Retinal pigment epithelial cell (primary cell): ENCODE measurements at regions not wholly inside any gene's neighbourhood (a gene's known extent, or its start where the extent isn't known, plus 50 kb on each side); places are given as distances from the start of the nearest gene placed in this dataset.

Source experiments
- DNase-seq: peaks from one replicate; pipeline ENCODE4 v3.0.0-alpha.2; 2010; ENCODE audit warnings: low read depth
- H3K4me3 ChIP-seq: 2 replicates; pipeline ENCODE4 v1.5.1; 2011; ENCODE audit warnings: mild to moderate bottlenecking, low read length, control low read depth, moderate library complexity
- TF ChIP-seq, protein P1 (sequence below): conservative IDR thresholded peaks from 2 replicates; pipeline ENCODE4 v1.5.1; 2011; ENCODE audit warnings: low read depth, low read length, control low read depth, inconsistent platforms

DNA sequence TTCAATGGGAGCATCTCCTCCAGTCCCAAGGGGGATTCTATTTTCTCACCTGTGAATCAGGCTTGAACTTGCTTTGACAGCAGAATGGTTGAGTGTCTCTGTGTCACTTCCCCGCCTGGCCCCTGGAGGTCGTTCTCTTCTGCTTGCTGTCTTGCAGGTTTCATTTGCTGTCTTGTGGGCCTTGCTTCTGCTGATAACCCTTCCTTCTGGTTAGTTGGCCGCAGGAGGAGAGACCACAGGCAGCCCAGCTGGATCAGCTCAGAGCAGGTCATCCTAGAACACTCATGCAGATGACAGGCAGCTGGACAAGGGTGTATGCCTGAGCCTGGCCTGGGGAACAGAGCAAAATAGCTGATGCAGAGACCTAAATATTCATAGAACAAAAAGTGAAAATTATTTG is 344.2 kb upstream of the ADARB2 start:
- TF ChIP-seq, protein P1, sequence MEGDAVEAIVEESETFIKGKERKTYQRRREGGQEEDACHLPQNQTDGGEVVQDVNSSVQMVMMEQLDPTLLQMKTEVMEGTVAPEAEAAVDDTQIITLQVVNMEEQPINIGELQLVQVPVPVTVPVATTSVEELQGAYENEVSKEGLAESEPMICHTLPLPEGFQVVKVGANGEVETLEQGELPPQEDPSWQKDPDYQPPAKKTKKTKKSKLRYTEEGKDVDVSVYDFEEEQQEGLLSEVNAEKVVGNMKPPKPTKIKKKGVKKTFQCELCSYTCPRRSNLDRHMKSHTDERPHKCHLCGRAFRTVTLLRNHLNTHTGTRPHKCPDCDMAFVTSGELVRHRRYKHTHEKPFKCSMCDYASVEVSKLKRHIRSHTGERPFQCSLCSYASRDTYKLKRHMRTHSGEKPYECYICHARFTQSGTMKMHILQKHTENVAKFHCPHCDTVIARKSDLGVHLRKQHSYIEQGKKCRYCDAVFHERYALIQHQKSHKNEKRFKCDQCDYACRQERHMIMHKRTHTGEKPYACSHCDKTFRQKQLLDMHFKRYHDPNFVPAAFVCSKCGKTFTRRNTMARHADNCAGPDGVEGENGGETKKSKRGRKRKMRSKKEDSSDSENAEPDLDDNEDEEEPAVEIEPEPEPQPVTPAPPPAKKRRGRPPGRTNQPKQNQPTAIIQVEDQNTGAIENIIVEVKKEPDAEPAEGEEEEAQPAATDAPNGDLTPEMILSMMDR, result no peak
- no peak overlapping the region for H3K4me3 ChIP-seq
- DNase-seq, result no peak

DNA sequence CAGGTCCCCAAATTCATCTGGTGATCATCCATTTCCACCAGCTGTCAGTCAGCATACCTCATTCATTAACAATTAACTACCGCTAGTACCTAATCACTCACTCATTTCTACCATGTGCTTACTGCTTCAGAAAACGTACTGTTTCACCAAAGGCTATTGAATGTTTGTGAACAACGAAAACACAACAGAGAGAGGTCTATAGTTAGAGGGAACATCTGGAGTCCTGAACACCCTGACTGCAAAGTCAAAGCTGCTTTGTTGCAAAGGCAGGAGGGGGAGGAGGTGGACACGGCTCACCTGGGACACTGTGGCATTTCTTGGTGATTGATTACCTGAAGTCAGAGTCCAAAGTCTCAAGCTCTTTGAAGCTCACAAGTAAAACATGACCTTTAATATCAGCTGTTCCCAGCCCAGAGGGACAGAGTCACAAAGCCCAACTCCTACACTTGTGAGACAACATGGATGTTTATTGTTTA is 342.3 kb upstream of the ADARB2 start:
- DNase-seq, result no peak
- TF ChIP-seq, protein P1, result no peak
- H3K4me3 ChIP-seq, result no peak overlapping the region

DNA sequence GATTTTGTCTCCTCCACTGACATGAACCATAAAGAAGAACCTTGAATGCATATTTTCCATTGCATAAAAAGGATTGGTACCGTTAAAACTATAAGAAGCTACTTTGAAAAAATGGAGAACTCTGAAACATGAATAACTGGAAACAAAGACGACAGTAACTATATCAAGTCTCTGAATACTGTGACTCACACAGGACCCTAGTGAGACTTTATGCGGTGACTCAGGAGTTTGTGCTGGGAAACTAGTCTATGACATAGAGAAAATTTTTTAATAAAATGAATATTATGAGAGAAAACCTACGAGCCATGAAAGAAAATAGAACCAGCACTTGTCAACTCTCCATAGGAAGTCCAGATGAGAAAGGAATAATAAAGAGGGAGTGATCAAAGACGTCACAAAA is 339.9 kb upstream of the ADARB2 start:
- no peak overlapping the region for H3K4me3 ChIP-seq
- no peak for DNase-seq
- TF ChIP-seq, protein P1, result no peak

DNA sequence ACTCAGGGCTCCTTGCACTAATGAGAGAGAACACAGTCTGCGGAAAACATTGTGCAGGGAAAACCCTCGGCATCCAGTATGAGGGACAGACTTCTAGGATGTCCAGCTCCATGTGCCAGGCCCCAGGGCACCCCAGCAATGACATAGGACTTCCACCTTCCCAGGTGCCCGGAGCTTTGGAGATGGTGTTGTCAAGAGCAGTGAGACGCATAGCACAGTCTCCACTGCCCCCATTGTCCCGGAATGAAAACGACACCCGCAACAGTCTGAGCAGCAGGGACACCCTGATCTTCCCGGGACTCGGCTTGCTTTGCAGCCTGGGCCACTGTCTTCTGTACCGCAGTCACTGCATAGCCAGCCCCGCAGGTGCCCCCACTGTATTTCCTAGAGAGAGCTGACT is 339.2 kb upstream of the ADARB2 start:
- no peak overlapping the region for H3K4me3 ChIP-seq
- TF ChIP-seq, protein P1, result no peak
- no peak for DNase-seq

DNA sequence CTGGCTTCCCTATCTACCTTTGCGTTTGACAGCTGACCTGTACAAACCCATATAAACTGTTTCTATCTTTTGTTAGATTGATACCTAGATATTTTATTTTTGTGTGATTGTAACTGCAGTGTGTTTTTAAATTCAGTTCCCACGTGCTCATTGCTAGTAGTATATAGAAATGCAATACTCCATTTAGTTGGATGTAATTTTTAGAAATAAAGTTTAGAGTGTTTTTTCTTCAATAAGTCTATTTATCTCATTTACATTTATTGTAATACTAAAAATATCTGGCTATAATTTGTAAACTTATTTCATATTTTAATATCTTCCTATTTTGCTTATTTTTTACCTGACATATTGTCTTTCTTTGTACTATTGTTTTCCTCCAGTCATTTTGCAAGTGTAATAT is 329.7 kb upstream of the ADARB2 start:
- TF ChIP-seq, protein P1, result no peak
- H3K4me3 ChIP-seq, result no peak overlapping the region
- DNase-seq, result no peak

DNA sequence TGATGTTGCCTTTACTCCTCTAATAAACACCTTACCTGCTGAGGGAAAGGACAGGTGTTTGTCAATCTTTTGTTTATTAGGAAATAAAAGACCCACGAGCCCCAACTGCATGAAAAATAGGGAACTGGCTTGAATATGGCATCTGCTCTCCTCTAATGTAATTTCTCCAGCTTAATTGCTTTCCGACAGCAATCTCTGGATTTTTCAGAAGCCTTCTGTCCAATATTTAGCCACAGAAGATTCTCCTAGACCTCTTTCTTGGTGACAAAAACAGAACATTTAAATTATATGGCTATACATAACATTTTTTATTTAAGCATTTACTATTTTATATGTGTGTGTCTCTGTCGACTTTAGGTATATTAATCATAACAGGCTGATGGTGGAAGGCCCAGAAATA is 317.4 kb upstream of the ADARB2 start:
- TF ChIP-seq, protein P1, result no peak
- DNase-seq, result no peak

DNA sequence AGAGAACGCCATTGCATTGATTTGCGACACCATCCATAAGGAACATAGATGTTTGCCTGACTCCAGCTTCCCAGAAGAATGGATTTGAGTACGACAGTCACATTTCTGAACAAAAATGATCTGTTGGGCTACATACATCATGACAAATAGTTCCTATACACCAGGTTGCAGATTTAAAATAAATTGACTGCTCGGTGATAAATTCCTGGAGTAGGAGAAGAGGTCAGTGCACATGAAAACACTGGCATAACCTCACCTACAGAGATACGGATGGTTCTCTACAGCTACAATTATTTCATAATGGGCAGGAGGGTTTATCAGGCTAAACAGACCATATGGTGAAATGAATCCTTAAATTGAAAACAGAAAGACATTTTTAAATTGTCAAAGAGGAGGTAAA is 316.5 kb upstream of the ADARB2 start:
- no peak overlapping the region for H3K4me3 ChIP-seq

More for the DNA sequence above, 317.4 kb upstream of the ADARB2 start:
- H3K4me3 ChIP-seq, result no peak overlapping the region

More for the DNA sequence above, 316.5 kb upstream of the ADARB2 start:
- TF ChIP-seq, protein P1, result no peak
- no peak for DNase-seq
